ENCODE measurements at regions not wholly inside any gene's neighbourhood (a gene's known extent, or its start where the extent isn't known, plus 50 kb on each side); places are given as distances from the start of the nearest gene placed in this dataset.

DNA sequence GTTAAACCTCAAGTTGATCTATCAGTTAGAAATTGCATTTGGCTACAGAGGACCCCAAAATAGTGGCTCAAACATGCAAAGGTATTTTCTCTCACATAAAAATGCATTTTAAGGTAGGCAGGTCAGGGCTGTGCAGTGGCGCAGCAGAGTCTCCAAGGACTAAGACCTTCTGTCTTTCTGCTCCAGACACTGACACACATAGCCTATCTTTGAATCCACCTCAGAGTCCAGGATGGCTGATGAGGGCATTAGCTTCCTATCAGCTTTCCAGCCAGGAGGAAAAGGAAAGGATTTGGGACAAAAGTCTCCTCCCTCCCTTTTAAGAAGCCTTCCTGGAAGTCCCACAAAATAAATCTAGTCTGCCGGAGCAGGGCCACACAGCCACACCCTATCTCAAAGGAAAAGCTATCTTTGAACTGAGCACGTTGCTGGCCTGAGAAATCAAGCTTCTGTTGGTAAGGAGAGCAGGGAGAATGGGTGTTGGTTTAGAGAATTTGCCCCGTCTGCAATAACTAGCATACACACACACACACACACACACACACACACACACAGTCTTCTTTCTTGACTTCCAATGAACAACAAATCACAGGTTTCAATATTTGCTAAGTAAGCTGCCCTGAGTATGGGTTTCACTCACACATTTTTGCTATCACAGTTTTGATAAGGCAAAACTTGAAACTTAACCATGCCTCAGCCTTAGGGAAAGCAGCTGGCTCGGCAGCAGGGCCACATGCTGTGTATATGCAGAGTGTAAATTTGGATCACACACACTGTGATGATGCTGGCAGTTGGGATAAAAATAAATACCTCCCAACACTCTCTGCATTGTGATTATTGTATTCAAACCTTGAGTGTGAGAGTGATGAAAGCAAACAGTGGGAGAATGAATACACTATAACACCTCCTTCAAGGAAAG, 116.6 kb upstream of the MAP3K1 start:
- no peak for DNase-seq (ENCODE audit: low read depth)
- in situ Hi-C loops (cut with HindIII; ENCODE audit: low pct_unique_long_range_greater_than_20kb, low sequenced_read_pairs), result no loop called here

DNA sequence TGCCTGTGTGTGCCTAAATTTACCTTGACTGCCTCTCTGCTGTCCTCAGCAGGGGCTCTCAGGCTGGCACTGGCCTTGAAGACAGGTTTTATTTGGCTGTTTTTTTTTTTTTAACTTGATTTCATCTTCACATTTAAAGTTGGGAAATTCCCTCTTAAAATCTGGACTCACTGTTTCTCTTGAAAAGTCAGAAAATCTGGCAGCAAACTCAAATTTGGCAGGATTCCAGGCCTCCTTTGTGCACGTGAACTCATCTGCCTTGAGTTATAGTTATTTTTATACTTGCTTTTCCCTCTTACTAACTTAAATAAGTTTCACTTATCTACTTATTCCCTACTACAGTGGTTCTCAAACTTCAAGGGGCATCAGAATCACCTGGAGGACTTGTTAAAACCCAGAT, 118.4 kb upstream of the MAP3K1 start:
- DNase-seq (ENCODE audit: low read depth), result no peak
- in situ Hi-C loops (cut with HindIII; ENCODE audit: low pct_unique_long_range_greater_than_20kb, low sequenced_read_pairs), result no loop called here

DNA sequence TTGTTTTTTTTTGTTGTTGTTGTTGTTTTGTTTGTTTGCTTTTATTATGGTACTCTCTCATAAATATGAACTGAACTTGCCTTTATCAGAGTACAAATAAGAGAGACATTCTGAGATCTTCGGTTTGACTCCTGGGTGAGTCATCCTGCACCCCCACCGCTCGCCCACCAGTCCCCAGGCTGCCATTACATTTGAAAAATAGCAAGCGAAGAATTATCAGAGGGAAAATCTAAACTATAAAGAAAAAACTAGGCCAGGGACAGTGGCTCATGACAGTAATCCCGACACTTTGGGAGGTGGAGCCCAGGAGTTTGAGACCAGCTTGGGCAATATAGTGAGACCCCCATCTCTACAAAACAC, 122.1 kb upstream of the MAP3K1 start:
- in situ Hi-C loops (cut with HindIII; ENCODE audit: low pct_unique_long_range_greater_than_20kb, low sequenced_read_pairs), result no loop called here
- DNase-seq (ENCODE audit: low read depth), result no peak

DNA sequence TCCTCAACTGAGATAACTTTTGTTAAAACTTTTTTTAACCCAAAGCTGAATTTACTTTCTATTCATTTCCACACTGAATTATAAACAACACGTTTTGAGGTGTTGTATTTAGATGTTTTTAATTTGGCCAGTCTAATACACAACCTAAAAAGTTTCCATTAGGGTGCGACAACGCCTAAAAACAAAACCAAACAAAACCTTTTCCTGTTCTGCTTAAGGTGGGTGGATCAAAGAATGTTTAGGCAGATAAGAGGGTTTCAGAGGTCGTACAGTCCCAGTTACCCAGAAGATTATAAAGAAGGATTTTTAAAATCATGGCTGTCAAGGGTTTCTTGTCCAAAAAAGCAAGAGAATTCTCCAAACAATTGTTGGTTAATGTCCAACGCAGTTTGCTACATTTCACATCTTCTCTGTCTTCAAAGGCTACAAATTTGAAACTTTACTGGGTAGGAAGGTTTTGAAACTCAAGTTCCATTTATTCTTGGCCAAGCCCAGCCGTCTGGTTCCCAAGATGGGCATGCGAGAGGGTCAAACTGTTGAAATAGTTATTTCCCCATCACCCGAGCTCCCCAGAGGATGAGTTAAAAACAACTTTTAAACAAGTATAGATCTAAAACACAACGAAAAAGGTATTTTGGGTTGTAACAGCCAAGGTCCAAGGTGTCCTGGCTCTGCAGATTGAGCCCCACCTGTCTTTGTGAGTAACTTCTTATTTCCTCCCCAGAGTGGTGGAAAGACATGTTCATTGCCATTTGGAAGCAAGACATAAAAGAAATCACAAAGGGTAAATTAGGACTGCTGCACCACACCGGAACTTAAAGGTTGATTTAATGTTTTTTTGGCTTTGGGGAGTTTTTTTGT, 122.8 kb upstream of the MAP3K1 start:
- in situ Hi-C loops (cut with HindIII; ENCODE audit: low pct_unique_long_range_greater_than_20kb, low sequenced_read_pairs), result no loop called here
- DNase-seq (ENCODE audit: low read depth), result no peak

DNA sequence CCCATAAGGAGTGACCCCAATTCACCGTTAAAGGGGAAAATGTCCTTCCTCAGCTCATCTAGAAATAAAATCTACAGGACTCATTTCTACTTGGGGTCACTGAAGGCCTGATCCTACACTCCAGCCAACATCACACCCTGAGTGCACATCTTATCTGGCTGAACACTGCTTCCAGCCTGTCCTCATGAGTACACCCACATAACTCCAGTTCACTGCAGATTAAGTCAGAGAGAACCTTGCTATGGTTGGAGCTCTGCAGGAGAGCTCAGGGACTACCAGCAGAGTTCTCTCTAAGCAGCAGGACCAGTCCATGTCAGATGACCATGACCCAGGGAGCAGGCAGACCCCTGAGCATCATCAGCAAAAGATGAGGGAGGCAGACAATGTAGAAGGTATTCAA, 126.9 kb upstream of the MAP3K1 start:
- in situ Hi-C loops (cut with HindIII; ENCODE audit: low pct_unique_long_range_greater_than_20kb, low sequenced_read_pairs), result no loop called here
- DNase-seq (ENCODE audit: low read depth), result no peak

DNA sequence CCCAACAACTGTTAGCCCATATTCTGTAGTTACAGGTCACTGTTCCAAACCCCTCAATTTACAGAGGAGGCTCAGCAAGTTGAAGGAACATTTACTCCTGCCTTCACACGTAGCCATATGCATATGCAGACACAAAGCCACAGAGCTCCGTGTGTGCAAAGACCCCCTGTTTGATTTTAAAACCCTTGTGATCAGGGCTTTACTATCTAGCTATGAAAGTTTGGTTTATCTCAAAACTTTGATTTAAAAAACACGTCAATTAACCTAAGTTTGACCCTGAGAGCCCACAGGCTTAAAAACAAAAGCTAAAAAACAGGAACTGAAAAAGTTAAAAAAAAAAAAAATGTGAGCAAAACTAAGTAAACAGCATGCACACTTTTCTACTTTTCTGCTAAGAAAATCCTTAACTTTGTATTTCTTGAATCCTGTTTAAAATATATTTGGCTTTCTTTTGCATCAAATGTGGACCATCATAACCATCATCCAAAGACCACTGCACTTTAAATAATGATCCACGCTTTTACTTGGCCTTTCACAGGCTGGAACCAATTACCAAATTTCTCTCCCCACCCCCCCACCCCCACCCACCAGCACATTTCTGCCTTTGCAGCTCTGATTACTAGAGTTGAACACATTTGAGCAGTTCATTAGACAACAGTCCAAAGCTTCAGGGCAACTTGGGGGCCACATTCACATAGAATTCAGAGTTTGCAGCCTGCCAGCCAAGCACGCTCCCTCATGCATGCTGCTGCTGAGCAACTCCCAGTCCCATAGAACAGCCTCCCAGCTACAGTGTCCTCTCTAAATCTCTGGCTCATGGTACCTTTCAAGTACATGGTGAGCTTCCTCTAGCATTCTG, 128.8 kb upstream of the MAP3K1 start:
- in situ Hi-C loops (cut with HindIII; ENCODE audit: low pct_unique_long_range_greater_than_20kb, low sequenced_read_pairs), result no loop called here
- no peak for DNase-seq (ENCODE audit: low read depth)

DNA sequence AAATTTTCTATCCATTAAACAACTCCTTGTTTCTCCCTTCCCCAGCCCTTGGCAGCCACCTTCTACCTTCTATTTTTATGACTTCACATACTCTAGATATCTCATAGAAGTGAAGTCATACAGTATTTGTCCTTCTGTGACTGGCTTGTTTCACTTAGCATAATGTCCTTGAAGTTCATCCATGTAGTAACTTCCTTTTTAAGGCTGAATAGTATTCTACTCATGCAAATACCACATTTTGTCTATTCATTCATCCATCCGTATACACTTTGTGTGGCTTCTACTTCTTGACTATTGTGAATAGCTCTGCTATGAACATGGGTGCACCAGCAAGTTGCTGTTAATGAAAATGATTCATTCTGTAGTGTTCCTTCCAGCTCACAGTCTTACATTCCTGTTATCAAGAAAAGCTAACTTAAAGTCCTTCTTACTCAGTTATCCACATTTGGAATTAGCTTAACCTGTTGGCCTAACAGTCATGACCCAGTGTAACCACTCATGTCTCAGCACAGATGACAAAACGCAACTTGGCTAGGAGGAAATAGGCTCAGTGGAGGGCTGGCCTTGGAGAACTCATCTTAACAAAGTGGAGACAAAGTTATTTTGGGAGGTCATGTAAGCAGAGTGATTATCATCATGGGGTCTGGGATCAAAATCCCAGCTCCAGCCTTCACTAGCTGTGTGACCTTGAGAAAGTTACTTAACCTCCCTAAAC, 129.7 kb upstream of the MAP3K1 start:
- in situ Hi-C loops (cut with HindIII; ENCODE audit: low pct_unique_long_range_greater_than_20kb, low sequenced_read_pairs), result no loop called here

DNA sequence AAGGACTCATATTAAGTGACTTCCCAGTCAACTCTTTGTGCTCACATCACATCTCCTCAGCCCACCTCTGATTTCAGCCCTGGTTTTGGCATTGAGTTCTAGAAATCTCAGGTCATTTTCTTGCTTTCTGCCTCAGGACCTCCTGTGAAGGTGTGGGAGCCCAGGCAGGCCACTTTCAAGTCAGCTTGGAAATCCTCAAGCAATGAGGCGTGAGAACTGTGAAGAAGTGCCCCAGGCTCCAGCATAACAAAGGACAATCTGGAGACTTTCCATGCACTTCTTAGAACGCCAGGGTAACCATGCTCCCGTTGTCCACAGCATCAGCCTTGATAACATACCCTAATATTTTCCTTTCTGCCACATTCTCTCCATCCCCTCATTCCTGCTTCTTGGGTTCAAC, 131.2 kb upstream of the MAP3K1 start:
- no peak for DNase-seq (ENCODE audit: low read depth)

More for the DNA sequence above, 129.7 kb upstream of the MAP3K1 start:
- no peak for DNase-seq (ENCODE audit: low read depth)

DNA sequence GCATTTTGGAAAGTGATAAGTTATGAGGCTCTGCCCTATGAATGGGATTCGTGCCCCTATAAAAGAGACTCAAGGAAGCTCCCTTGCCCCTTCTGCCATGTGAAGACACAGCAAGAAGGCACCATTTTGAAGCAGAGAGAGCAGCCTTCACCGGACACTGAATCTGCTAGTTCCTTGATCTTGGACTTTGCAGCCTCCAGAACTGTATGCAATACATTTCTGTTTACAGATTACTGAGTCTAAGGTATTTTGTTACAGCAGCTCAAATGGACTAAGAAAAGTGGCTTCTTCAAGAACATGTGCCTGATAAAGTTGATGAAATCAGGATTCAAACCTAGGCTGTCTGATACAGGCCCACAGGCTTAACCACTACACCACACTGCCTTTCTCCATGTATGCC, 131.6 kb upstream of the MAP3K1 start:
- DNase-seq (ENCODE audit: low read depth), result no peak
- in situ Hi-C loops (cut with HindIII; ENCODE audit: low pct_unique_long_range_greater_than_20kb, low sequenced_read_pairs), result no loop called here

More for the DNA sequence above, 131.2 kb upstream of the MAP3K1 start:
- in situ Hi-C loops (cut with HindIII; ENCODE audit: low pct_unique_long_range_greater_than_20kb, low sequenced_read_pairs), result no loop called here

DNA sequence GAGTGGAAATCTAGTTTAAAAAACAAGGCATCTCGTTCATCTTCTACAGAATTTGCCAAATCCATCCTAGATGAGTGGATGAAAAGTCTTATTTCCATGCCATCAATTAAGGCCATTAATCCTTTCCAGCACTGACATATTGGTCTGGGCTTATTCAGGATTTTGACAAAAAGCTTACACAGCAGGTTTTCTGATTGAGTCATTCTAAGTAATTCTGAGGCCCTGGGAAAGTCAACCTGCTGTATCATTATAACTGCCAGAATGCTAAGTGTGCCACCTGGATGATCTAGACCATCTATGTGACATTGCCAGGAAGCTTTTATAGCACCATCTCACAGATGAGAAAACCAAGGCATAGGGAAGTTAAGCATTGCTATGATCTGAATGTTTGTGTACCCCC, 132.1 kb upstream of the MAP3K1 start:
- in situ Hi-C loops (cut with HindIII; ENCODE audit: low pct_unique_long_range_greater_than_20kb, low sequenced_read_pairs), result no loop called here
- DNase-seq (ENCODE audit: low read depth), result no peak

DNA sequence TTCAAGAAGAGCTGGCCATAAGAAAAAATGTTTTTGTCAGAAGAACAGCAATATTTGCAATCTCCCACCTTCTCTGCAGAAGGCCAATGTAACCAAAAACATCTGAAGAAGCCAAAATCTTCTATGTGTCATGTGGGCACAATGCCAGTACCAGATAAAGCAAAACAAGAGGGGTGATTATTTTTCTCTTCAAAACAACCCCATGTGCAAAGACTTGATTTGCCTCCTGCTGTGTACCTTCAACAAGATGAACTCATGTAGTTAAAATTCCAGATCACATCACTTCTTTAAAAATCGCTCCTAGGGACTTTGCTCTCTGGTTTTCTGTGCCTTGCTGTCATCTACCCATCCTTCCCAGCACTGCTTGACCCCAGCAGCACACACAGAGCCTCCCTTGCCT, 134.0 kb upstream of the MAP3K1 start:
- in situ Hi-C loops (cut with HindIII; ENCODE audit: low pct_unique_long_range_greater_than_20kb, low sequenced_read_pairs), result no loop called here
- no peak for DNase-seq (ENCODE audit: low read depth)

DNA sequence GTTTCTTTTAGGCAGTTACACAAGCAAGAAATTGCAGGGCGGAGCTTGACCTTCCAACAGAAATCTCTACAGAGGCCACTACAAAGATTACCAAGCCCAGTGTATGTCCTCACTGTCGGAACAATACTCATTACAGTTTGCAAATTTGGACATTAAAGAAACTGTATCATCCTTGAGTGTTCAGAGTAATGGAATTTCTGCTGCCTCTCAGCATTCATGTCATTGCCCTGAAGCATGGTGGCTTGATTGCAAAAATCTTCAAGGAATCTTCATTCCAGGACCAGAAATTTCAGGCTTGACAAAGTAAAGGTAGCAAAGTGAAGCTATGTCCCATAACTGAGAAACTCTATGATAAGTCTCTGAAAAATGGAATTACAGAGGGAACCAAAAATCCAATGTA, 134.6 kb upstream of the MAP3K1 start:
- no peak for DNase-seq (ENCODE audit: low read depth)
- in situ Hi-C loops (cut with HindIII; ENCODE audit: low pct_unique_long_range_greater_than_20kb, low sequenced_read_pairs), result no loop called here

DNA sequence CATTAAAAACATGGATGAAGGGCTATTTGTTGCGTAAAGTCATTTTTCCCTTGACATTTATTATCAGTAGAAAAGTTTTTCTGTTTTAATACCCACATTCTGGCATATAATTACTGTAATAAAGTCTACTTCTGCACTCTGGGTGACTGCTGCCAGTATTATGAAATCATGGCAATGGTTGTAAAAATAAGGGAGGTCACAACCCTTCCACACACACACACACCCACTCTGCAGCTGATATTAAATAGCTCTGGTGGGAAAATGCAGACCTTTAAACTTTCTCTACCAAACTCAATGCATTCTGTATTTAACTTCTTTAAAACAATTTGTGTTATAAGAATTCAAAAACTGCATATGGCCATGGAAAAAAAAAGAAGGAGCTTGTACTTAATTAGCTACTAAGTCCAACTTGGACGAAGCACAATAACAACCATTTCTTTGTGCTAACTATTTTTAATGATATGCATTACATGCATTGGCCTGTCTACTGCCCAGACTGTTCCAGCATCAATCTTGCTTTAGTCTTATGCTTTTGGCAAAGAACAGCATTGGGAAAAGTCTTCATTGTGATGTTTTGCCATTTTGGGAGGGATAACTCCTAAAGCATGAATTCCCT, 137.6 kb upstream of the MAP3K1 start:
- in situ Hi-C loops (cut with HindIII; ENCODE audit: low pct_unique_long_range_greater_than_20kb, low sequenced_read_pairs), result no loop called here
- DNase-seq (ENCODE audit: low read depth), result no peak

DNA sequence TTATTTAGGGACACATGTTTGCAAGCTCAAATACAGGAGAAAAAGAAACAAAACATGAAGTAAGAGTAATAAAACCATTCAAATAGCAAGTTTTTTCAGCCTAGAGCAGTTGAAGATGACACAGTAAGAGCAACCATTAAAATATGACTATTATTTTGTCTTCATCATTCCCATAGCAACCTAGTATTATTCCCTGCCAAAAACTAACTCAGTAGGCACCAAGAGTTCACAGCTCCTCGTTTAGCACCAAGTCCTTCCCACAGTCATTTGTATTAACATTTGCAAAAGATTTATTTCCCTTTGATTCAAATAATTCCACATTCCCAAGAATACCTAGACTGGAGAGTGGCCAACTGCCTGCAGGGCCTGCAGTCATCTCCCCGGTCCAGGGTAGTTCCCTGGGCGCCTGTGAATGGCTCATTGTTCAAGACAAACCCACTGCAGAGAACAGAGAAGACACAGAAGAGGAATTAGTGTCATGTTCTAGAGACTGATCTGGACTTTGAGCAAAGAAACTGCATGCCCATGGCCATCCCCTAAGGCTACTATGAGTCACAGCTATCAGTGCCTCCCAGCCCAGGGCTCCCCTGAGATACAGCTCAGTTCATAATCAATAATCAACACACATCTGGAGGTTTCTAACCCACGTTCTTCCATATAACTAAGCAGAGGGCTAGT, 139.1 kb upstream of the MAP3K1 start:
- peak; percentile 26 for DNase-seq (ENCODE audit: low read depth)

DNA sequence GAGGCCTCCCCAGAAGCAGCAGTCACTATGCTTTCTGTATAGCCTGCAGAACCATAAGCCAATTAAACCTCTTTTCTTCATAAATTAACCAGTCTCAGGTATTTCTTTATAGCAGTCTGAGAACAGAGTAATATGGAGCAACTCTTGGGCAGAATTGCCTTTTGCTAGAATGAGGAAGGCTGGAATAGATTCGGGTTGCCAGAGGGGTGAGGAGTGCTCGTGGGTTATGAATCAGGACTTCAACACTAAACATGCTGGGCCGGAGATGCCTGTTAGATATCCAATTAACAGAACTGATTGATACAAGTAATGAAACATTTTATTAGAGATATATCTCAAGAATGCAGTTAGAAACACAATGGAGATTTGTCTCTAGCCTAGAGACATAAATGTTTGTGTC, 140.9 kb upstream of the MAP3K1 start:
- no peak for DNase-seq (ENCODE audit: low read depth)
- in situ Hi-C loops (cut with HindIII; ENCODE audit: low pct_unique_long_range_greater_than_20kb, low sequenced_read_pairs), result no loop called here

More for the DNA sequence above, 139.1 kb upstream of the MAP3K1 start:
- in situ Hi-C loops (cut with HindIII; ENCODE audit: low pct_unique_long_range_greater_than_20kb, low sequenced_read_pairs), result no loop called here

DNA sequence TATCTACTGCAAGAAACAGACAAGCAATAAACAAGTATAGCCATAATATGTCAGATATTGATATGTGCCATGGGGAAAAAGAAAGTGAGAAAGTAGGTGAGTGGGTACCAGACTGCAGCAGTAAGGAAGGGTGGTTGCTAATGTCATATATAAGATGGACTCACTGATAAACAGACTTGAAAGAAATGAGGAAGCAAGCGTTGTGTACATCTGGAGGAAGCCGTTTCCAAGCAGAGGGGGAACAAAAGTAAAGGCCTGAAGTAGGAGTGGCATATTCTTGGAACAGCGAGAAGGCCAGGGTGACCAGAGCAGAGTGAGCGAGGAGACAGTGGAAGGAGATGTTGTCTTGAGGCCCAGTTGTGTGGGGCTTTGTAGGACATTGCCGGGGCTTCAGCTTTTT, 142.2 kb upstream of the MAP3K1 start:
- in situ Hi-C loops (cut with HindIII; ENCODE audit: low pct_unique_long_range_greater_than_20kb, low sequenced_read_pairs), result no loop called here
- no peak for DNase-seq (ENCODE audit: low read depth)

DNA sequence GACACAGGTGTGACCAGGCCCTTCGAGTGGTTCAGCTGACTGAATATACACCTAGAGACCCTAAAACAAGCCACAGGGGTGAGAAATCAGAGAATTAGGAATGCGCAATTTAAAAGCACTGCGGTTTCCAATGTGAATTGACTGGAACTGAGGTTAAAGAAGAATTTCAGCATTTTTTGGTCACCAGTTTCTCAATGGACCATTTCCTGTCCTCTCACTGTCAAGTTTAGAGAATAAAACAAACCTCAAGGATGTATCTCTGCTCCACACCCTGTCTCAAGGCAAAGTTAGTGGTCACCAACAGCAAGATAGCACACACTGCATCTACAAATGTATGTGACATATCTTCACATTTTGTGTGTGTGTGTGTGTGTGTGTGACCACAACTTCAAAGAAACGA, 143.8 kb upstream of the MAP3K1 start:
- in situ Hi-C loops (cut with HindIII; ENCODE audit: low pct_unique_long_range_greater_than_20kb, low sequenced_read_pairs), result no loop called here
- no peak for DNase-seq (ENCODE audit: low read depth)
